Spleen (tissue), 7 donors: ENCODE measurements at regions not wholly inside any gene's neighbourhood (a gene's known extent, or its start where the extent isn't known, plus 50 kb on each side); places are given as distances from the start of the nearest gene placed in this dataset.

Source experiments
- CTCF ChIP-seq, 11 experiments: fragments of 200-600 bp in 7 of 11; fragments of 450-650 bp in 4 of 11; sonication (generic) in 4 of 11; IDR thresholded peaks in 8 of 11; conservative IDR thresholded peaks in 3 of 11; 1 replicate in 7 of 11; 2 replicates in 4 of 11; pipeline versions ENCODE4 v1.4.0 to v1.8.0; 2016 to 2021; ENCODE audit warnings: antibody characterized with exemption in 11 of 11, inconsistent platforms in 4 of 11, mild to moderate bottlenecking in 1 of 11
- POLR2A ChIP-seq, 3 donors: fragments of 450-650 bp; IDR thresholded peaks; one replicate each; pipeline ENCODE4 v1.5.1; 2017; ENCODE audit warnings: antibody characterized with exemption in 3 of 3, mild to moderate bottlenecking in 1 of 3
- POLR2AphosphoS5 ChIP-seq, 3 donors: sonication (generic); formaldehyde crosslinking; IDR thresholded peaks; one replicate each; pipeline ENCODE4 v1.5.1; 2017; ENCODE audit warnings: antibody characterized with exemption in 3 of 3
- donor health status: DM: no; HTN: no; CAD: no; lungs with moderate emphysema.
- donor health status: DM: no; HTN: no; CAD: no.
- donor health status: DM: no; HTN: no; CAD: no.

- TF ChIP-seq CTCF (IDR thresholded peaks at IDR 0.05 in 8 of 11, conservative IDR thresholded peaks at IDR 0.05 in 3 of 11) (no peak), POLR2AphosphoS5 (IDR thresholded peaks at IDR 0.05) (no peak), POLR2A (IDR thresholded peaks at IDR 0.05) (no peak)
Measured at GRCh38 chr6:48307573-48307972, 196.6 kb upstream of the PTCHD4 start.
